ENCODE measurements at regions not wholly inside any gene's neighbourhood (a gene's known extent, or its start where the extent isn't known, plus 50 kb on each side); places are given as distances from the start of the nearest gene placed in this dataset.

GRCh38 chr18:32530947-32531651, 60.4 kb upstream of the GAREM1 start:
- H3K36me3 ChIP-seq: no peaks in the 10 kb centered on the region
- no peaks in the 10 kb centered on the region for H3K9me3 ChIP-seq (ENCODE audit: low read depth)
- no peaks in the 10 kb centered on the region for H3K4me1 ChIP-seq
- no peak overlapping the region for H3K27ac Mint-ChIP-seq
- no peak overlapping the region for H3K27ac ChIP-seq
- no peak overlapping the region for H3K4me3 Mint-ChIP-seq
- no peaks in the 10 kb centered on the region for H3K79me2 ChIP-seq (ENCODE audit: low read depth)
- H2AFZ ChIP-seq (replicated peaks): no peak overlapping the region
- H3K27me3 Mint-ChIP-seq (ENCODE audit: insufficient read depth, low read depth): no peaks in the 10 kb centered on the region
- TF ChIP-seq EZH2phosphoT487 (IDR thresholded peaks at IDR 0.05) (no peak), EZH2 (IDR thresholded peaks at IDR 0.05) (no peak), CTCF (IDR thresholded peaks at IDR 0.05) (no peak)
- no peaks in the 10 kb centered on the region for H3K36me3 Mint-ChIP-seq
- H3K27me3 ChIP-seq: no peaks in the 10 kb centered on the region
- no peak overlapping the region for H3K9ac ChIP-seq
- no peak overlapping the region for H3K4me3 ChIP-seq
- no peaks in the 10 kb centered on the region for H3K4me1 Mint-ChIP-seq
- H3F3A ChIP-seq (ENCODE audit: low read depth): no peaks in the 10 kb centered on the region
- H3K9me3 Mint-ChIP-seq: peaks cover 2% of the 10 kb centered on the region
- no peak overlapping the region for H3K4me2 ChIP-seq
- no peaks in the 10 kb centered on the region for H4K20me1 ChIP-seq (ENCODE audit: low read depth)
- DNase-seq (ENCODE audit: low spot score): no peak

GRCh38 chr18:32529722-32530420, 59.2 kb upstream of the GAREM1 start:
- Histone ChIP-seq H3K27ac (no peak overlapping the region), H3K4me2 (no peak overlapping the region), H3K27me3 (no peaks in the 10 kb centered on the region), H3K9ac (no peak overlapping the region), H3K4me1 (no peaks in the 10 kb centered on the region), H3K36me3 (no peaks in the 10 kb centered on the region), H3K9me3 (ENCODE audit: low read depth) (no peaks in the 10 kb centered on the region), H4K20me1 (ENCODE audit: low read depth) (no peaks in the 10 kb centered on the region), H2AFZ (replicated peaks) (no peak overlapping the region), H3K4me3 (no peak overlapping the region), H3K79me2 (ENCODE audit: low read depth) (no peaks in the 10 kb centered on the region), H3F3A (ENCODE audit: low read depth) (no peaks in the 10 kb centered on the region)
- Mint-ChIP-seq H3K4me1 (no peaks in the 10 kb centered on the region), H3K27me3 (ENCODE audit: insufficient read depth, low read depth) (no peaks in the 10 kb centered on the region), H3K4me3 (no peak overlapping the region), H3K9me3 (peaks cover 2% of the 10 kb centered on the region), H3K27ac (no peak overlapping the region), H3K36me3 (no peaks in the 10 kb centered on the region)
- no peak for TF ChIP-seq EZH2 (IDR thresholded peaks at IDR 0.05)
- TF ChIP-seq CTCF (IDR thresholded peaks at IDR 0.05): no peak
- TF ChIP-seq EZH2phosphoT487 (IDR thresholded peaks at IDR 0.05): no peak
- no peak for DNase-seq (ENCODE audit: low spot score)

- no peak overlapping the region for H3K4me3 ChIP-seq
- H3K4me2 ChIP-seq: no peak overlapping the region
Measured at GRCh38 chr18:32520771-32521170, 50.1 kb upstream of the GAREM1 start.

More at GRCh38 chr18:32520771-32521170, 50.1 kb upstream of the GAREM1 start:
- Mint-ChIP-seq H3K27ac (no peak overlapping the region), H3K4me1 (no peaks in the 10 kb centered on the region), H3K27me3 (ENCODE audit: insufficient read depth, low read depth) (no peaks in the 10 kb centered on the region), H3K36me3 (no peaks in the 10 kb centered on the region), H3K9me3 (no peaks in the 10 kb centered on the region), H3K4me3 (no peak overlapping the region)
- Histone ChIP-seq H4K20me1 (ENCODE audit: low read depth) (no peaks in the 10 kb centered on the region), H3K9ac (no peak overlapping the region), H2AFZ (replicated peaks) (no peak overlapping the region), H3K27me3 (no peaks in the 10 kb centered on the region), H3K9me3 (ENCODE audit: low read depth) (no peaks in the 10 kb centered on the region), H3F3A (ENCODE audit: low read depth) (no peaks in the 10 kb centered on the region), H3K27ac (no peak overlapping the region), H3K36me3 (no peaks in the 10 kb centered on the region), H3K79me2 (ENCODE audit: low read depth) (no peaks in the 10 kb centered on the region), H3K4me1 (no peaks in the 10 kb centered on the region)
- no peak for DNase-seq (ENCODE audit: low spot score)
- TF ChIP-seq CTCF (IDR thresholded peaks at IDR 0.05) (no peak), EZH2phosphoT487 (IDR thresholded peaks at IDR 0.05) (no peak), EZH2 (IDR thresholded peaks at IDR 0.05) (no peak)

Data from neural progenitor cell (in vitro differentiated cells).